GM12865 (cell line): ENCODE measurements at regions not wholly inside any gene's neighbourhood (a gene's known extent, or its start where the extent isn't known, plus 50 kb on each side); places are given as distances from the start of the nearest gene placed in this dataset.
"Not testable (repeated sequence)": the region's sequence is repeated elsewhere in the genome, so short reads cannot be mapped to it uniquely, and the experiment has no call there.

Source experiments
- DNase-seq: peaks from one replicate; pipeline ENCODE4 v3.0.0; 2010; ENCODE audit warnings: low read depth
- H3K4me3 ChIP-seq: 2 replicates; pipeline ENCODE4 v1.5.1; 2011; ENCODE audit warnings: mild to moderate bottlenecking, low read depth, low read length, control low read depth
- CTCF ChIP-seq: IDR thresholded peaks from 2 replicates; pipeline ENCODE4 v1.5.1; 2011; ENCODE audit warnings: low read length, control low read depth, low read depth, inconsistent platforms; ENCODE audit not compliant: insufficient read depth; ENCODE audit errors: missing control alignments

- H3K4me3 ChIP-seq: no peak overlapping the region
- TF ChIP-seq CTCF: no peak
- DNase-seq: no peak
Observed at GRCh38 chrX:137164329-137164728, 130.5 kb upstream of the GPR101 start.

DNA sequence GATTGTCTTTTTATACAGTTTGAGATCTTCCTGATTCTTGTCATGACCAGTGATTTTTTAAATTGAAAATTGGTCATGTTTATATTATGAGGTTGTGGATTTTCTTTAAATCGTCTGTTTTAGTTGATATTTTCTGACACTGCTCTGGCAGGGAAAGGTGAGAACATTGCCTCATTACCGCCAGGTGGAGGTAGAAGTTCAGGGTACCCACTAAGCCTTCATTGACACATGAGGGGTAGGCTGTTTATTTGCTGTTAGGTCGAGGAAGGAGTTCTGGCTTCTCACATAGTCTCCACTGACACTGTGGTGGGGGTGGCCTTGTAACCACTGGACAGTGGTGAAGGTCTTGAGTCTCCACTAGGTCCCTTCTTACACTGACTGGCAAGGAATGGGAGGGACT, 117.6 kb upstream of the GPR101 start:
- TF ChIP-seq CTCF: no peak
- no peak overlapping the region for H3K4me3 ChIP-seq
- no peak for DNase-seq

DNA sequence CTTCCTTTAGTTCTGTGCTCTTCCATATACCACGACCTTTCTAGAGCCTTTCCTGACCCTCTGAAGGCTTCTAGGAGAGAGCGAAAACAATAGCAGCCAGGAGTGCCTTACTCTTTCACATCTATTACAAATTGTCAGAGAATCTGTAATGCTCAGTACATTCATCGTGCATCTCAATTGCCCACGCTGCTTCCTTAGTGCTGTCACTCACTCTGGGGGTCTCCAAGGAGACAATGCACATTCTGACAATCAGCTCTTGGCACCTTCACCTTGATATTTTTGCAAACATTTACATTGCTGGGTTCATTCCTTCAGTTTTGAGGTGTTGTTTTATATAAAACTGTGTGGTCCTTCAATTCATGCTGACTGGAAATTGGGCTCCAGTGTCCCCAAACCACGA, 110.1 kb upstream of the GPR101 start:
- no peak overlapping the region for H3K4me3 ChIP-seq
- DNase-seq: no peak
- TF ChIP-seq CTCF: no peak

- not testable (repeated sequence) for H3K4me3 ChIP-seq, DNase-seq
Observed at GRCh38 chrX:137122651-137123050, 88.9 kb upstream of the GPR101 start.

GRCh38 chrX:137119049-137119448, 85.3 kb upstream of the GPR101 start:
- H3K4me3 ChIP-seq: no peak overlapping the region
- no peak for DNase-seq
- TF ChIP-seq CTCF: no peak

GRCh38 chrX:137118536-137118935, 84.7 kb upstream of the GPR101 start:
- DNase-seq: no peak
- no peak for TF ChIP-seq CTCF
- H3K4me3 ChIP-seq: no peak overlapping the region

DNA sequence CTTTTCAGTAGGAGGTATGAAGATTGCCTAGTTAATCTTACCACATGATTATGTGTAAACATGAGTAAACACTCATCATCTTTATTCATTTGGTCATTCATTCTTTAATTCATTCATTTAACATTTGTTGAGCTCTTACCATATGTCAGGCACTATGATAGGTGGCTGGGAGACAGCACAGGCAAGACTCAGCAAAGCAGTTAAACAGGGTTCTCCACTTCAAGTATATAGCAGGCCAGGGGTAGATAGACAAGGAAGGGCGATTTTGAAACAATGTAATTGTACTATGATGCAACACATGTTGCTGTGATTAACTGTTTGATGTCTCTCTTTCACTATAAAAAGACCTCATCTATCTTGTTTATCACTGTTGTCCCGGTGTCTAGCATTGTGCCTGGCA, 84.3 kb upstream of the GPR101 start:
- no peak for TF ChIP-seq CTCF
- no peak for DNase-seq

GRCh38 chrX:137107877-137108276, 74.1 kb upstream of the GPR101 start:
- not testable (repeated sequence) for DNase-seq

More for the DNA sequence above, 84.3 kb upstream of the GPR101 start:
- H3K4me3 ChIP-seq: no peak overlapping the region

More at GRCh38 chrX:137107877-137108276, 74.1 kb upstream of the GPR101 start:
- H3K4me3 ChIP-seq: not testable (repeated sequence)
